Mesothelial cell of epicardium (in vitro differentiated cells): ENCODE measurements at regions not wholly inside any gene's neighbourhood (a gene's known extent, or its start where the extent isn't known, plus 50 kb on each side); places are given as distances from the start of the nearest gene placed in this dataset.
A peak's percentile ranks its signal among the peaks of the same experiment; 100 is the strongest.

ENCODE experiments used
- DNase-seq, 2 experiments: peaks; one replicate each; pipeline ENCODE4 v3.0.0; 2021; ENCODE audit warnings: low spot score in 2 of 2; ENCODE audit not compliant: unreplicated experiment in 2 of 2
- H3K27ac Mint-ChIP-seq: 2 replicates; pipeline ENCODE4 v1.8.0; 2021; ENCODE audit warnings: mixed read lengths
- H3K27me3 Mint-ChIP-seq: 2 replicates; pipeline ENCODE4 v1.8.0; 2021; ENCODE audit warnings: low read depth, mixed read lengths
- H3K36me3 Mint-ChIP-seq: 2 replicates; pipeline ENCODE4 v1.8.0; 2021; ENCODE audit warnings: mixed read lengths
- H3K4me1 Mint-ChIP-seq: 2 replicates; pipeline ENCODE4 v1.8.0; 2021; ENCODE audit warnings: mixed read lengths
- H3K4me3 Mint-ChIP-seq: 2 replicates; pipeline ENCODE4 v1.8.0; 2021; ENCODE audit warnings: mild to moderate bottlenecking, moderate library complexity, mixed read lengths
- H3K9me3 Mint-ChIP-seq: 2 replicates; pipeline ENCODE4 v1.8.0; 2021; ENCODE audit warnings: mixed read lengths
- TF ChIP-seq, protein P1 (sequence below): fragments of 200-600 bp; sonication (generic); IDR thresholded peaks from one replicate; pipeline ENCODE4 v1.5.0; 2021; ENCODE audit warnings: antibody characterized with exemption; ENCODE audit not compliant: unreplicated experiment

- TF ChIP-seq, protein P1, sequence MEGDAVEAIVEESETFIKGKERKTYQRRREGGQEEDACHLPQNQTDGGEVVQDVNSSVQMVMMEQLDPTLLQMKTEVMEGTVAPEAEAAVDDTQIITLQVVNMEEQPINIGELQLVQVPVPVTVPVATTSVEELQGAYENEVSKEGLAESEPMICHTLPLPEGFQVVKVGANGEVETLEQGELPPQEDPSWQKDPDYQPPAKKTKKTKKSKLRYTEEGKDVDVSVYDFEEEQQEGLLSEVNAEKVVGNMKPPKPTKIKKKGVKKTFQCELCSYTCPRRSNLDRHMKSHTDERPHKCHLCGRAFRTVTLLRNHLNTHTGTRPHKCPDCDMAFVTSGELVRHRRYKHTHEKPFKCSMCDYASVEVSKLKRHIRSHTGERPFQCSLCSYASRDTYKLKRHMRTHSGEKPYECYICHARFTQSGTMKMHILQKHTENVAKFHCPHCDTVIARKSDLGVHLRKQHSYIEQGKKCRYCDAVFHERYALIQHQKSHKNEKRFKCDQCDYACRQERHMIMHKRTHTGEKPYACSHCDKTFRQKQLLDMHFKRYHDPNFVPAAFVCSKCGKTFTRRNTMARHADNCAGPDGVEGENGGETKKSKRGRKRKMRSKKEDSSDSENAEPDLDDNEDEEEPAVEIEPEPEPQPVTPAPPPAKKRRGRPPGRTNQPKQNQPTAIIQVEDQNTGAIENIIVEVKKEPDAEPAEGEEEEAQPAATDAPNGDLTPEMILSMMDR: no peak
- no peak overlapping the region for H3K27ac Mint-ChIP-seq
- no peaks in the 10 kb centered on the region for H3K27me3 Mint-ChIP-seq
- no peak for DNase-seq
- peaks cover 8% of the 10 kb centered on the region for H3K36me3 Mint-ChIP-seq
- H3K4me1 Mint-ChIP-seq: no peaks in the 10 kb centered on the region
- H3K4me3 Mint-ChIP-seq: no peak overlapping the region
- peaks cover 60% of the 10 kb centered on the region for H3K9me3 Mint-ChIP-seq
These were observed 626.2 kb upstream of the LRRTM1 start for GRCh38 chr2:80930777-80931176.

- Mint-ChIP-seq H3K4me3 (no peak overlapping the region), H3K36me3 (peaks cover 8% of the 10 kb centered on the region), H3K4me1 (peaks cover 2% of the 10 kb centered on the region), H3K27ac (no peak overlapping the region), H3K27me3 (no peaks in the 10 kb centered on the region), H3K9me3 (peaks cover 41% of the 10 kb centered on the region)
- TF ChIP-seq, protein P1: no peak
- no peak for DNase-seq
These were observed 621.6 kb upstream of the LRRTM1 start for GRCh38 chr2:80926168-80926567.

DNA sequence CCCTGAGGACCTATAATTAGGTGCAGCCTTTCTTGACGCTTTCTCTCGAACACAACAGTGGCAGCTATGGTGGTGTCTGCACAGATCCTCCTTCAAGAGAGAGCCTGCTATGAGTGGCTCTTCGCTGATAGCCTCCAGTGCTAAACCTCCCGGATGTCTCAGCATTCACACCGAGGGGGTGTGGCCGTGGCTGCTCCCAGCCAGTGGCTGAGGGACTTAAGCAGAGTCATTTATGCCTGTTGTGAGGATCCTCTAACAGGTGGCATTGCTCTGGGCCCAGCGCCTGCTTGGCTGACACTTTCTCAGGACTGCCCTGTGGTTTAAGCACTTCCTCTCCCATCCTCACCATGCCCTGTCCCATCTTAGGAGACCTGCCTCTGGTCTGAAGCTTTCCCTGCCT, 592.0 kb upstream of the LRRTM1 start:
- Mint-ChIP-seq H3K27me3 (no peaks in the 10 kb centered on the region), H3K36me3 (no peaks in the 10 kb centered on the region), H3K4me3 (no peak overlapping the region), H3K27ac (no peak overlapping the region), H3K9me3 (no peaks in the 10 kb centered on the region), H3K4me1 (peaks cover 17% of the 10 kb centered on the region)
- TF ChIP-seq, protein P1: no peak
- DNase-seq: no peak

DNA sequence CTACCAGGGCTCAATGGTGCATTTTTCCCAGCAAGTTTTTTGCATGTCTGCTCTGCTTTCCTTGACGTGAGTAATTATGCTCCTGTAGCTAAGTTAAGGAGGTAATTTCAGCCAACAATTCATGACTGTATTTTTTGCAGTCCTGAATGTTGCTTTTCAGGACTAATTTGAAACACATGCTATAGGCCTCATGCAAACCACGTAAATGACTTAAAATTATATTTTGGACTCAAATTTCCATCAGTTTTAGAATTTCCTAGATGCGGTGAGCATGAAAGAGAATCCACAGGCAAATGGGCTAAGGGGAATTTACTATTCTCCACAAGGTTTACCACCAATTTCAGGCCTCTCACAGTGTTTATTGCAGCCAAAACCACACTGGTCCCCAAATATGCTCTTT, 589.9 kb upstream of the LRRTM1 start:
- H3K4me1 Mint-ChIP-seq: peaks cover 22% of the 10 kb centered on the region
- H3K36me3 Mint-ChIP-seq: no peaks in the 10 kb centered on the region
- TF ChIP-seq, protein P1: no peak
- H3K27ac Mint-ChIP-seq: peak overlapping the region; percentile 43
- no peaks in the 10 kb centered on the region for H3K27me3 Mint-ChIP-seq
- H3K4me3 Mint-ChIP-seq: no peak overlapping the region
- no peak for DNase-seq
- no peaks in the 10 kb centered on the region for H3K9me3 Mint-ChIP-seq

DNA sequence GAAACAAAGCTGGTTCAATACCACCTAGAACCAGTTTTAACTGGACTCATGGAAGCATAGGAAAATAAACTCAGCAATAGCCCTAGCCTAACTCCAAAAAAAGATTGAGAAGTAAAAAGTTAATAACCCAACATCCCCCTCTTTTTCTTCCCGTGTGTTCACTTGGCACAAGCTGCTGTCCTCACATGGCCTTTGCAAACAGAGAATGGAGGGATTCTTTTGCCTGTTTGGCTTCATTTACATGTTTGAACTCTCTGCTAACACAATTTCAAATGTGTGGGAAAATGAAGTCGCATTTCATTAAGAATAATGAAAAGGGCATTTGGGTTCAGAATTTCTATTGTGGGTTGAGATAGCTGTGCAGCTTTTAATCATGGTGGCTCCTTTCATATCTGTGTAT, 589.2 kb upstream of the LRRTM1 start:
- Mint-ChIP-seq H3K9me3 (no peaks in the 10 kb centered on the region), H3K27me3 (no peaks in the 10 kb centered on the region), H3K27ac (no peak overlapping the region), H3K4me1 (peaks cover 26% of the 10 kb centered on the region), H3K4me3 (no peak overlapping the region), H3K36me3 (no peaks in the 10 kb centered on the region)
- no peak for DNase-seq
- TF ChIP-seq, protein P1: no peak

- Mint-ChIP-seq H3K4me1 (peaks cover 25% of the 10 kb centered on the region), H3K27me3 (no peaks in the 10 kb centered on the region), H3K4me3 (no peak overlapping the region), H3K27ac (no peak overlapping the region), H3K36me3 (no peaks in the 10 kb centered on the region), H3K9me3 (no peaks in the 10 kb centered on the region)
- TF ChIP-seq, protein P1: no peak
- DNase-seq: no peak
These were observed 584.5 kb upstream of the LRRTM1 start for GRCh38 chr2:80889009-80889408.
